HG02678 (cell line): ENCODE measurements at regions not wholly inside any gene's neighbourhood (a gene's known extent, or its start where the extent isn't known, plus 50 kb on each side); places are given as distances from the start of the nearest gene placed in this dataset.
"Not testable (repeated sequence)": the region's sequence is repeated elsewhere in the genome, so short reads cannot be mapped to it uniquely, and the experiment has no call there.

Source experiments
- ATAC-seq: cut with Tn5 transposase; IDR thresholded peaks from one replicate; pipeline ENCODE4 v1.9.1; 2021; ENCODE audit warnings: mild to moderate bottlenecking, moderate library complexity; ENCODE audit not compliant: unreplicated experiment

GRCh38 chr11:38924644-38925043 lies 2326.6 kb upstream of the RAG2 start:
- ATAC-seq = no peak

GRCh38 chr11:38900211-38900610 lies 2302.2 kb upstream of the RAG2 start:
- ATAC-seq = no peak

DNA sequence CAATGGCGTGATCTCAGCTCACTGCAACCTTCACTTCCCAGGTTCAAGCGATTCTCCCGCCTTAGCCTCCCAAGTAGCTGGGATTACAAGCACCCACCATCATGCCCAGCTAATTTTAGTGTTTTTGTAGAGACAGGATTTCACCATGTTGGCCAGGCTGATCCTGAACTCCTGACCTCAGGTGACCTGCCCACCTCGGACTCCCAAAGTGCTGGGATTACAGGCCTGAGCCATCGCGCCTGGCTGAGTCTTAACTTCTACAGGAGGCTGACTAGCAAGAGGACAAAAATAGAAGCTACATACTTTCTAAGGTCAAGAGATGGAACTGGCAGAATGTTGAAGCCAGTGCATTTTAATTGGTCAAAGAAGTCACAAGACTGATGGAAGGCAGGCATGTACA lies 2296.2 kb upstream of the RAG2 start:
- ATAC-seq = not testable (repeated sequence)

DNA sequence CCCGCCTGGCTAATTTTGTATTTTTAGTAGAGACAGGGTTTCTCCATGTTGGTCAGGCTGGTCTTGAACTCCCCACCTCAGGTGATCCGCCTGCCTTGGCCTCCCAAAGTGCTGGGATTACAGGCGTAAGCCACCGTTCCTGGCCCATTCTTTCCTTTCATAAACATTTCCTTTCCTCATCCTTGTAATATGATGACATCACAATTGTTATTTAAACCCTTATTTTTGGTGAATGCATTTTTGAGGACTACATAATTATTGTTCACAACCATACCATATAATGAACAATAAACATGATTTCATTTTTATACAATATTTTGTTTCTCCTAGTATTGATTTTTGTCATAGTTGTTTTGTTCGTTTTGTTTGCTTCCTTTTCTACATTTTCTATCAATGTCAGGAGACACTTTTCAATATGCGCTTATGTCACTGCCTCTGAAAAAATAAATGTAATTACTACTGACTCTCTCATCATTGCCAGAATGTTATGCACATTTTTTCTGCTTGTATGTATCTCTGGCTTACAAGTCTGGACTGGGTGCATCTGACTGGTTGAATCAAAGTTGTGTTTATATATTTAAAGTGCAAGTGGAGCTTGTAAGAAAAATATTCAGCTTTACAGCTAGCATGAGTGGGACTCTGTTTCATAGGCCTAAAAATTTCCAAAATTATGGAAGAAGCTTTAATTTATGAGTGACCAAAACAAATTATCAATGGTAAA lies 2286.3 kb upstream of the RAG2 start:
- no peak for ATAC-seq

- ATAC-seq = no peak
Observed at GRCh38 chr11:38867338-38867737, 2269.3 kb upstream of the RAG2 start.

DNA sequence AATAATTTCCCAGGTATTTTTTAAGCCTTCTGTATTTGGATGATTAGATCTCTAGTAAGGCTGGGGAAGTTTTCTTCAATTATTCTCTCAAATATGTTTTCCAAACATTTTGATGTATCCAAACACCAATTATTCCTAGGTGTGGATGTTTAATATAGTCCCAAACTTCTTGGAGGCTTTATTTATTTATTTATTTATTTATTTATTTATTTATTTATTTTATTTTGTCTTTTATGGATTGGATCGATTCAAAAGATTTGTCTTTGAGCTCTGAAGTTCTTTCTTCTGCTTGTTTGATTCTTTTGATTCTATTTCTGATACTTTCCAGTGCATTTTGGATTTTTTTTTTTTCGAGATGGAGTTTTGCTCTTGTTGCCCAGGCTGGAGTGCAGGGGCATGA lies 2267.9 kb upstream of the RAG2 start:
- no peak for ATAC-seq

DNA sequence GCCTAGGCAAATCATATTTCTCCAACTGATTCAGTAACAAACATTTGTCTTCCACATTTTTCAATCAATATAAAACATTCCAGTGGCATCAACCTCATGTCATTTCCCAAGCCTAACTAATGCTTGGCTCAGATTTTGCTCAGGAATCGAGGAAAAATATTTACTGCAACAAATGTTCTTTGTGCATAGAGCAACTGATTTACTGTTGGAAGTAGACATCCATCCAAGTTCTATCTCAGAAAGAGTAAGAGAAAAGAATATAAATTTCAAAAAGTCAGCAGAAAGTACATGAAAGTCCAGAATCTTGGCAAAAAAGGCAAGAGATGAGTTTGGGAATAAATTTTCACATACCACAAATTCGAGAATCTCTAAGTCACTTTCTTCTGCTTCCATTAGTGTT lies 2245.0 kb upstream of the RAG2 start:
- ATAC-seq = no peak

GRCh38 chr11:38839071-38839470 lies 2241.0 kb upstream of the RAG2 start:
- ATAC-seq = no peak

- no peak for ATAC-seq
Observed at GRCh38 chr11:38835966-38836365, 2237.9 kb upstream of the RAG2 start.

- no peak for ATAC-seq
Observed at GRCh38 chr11:38824573-38824972, 2226.5 kb upstream of the RAG2 start.

GRCh38 chr11:38821786-38822185 lies 2223.8 kb upstream of the RAG2 start:
- not testable (repeated sequence) for ATAC-seq

- ATAC-seq = no peak
Observed at GRCh38 chr11:38819981-38820380, 2221.9 kb upstream of the RAG2 start.

DNA sequence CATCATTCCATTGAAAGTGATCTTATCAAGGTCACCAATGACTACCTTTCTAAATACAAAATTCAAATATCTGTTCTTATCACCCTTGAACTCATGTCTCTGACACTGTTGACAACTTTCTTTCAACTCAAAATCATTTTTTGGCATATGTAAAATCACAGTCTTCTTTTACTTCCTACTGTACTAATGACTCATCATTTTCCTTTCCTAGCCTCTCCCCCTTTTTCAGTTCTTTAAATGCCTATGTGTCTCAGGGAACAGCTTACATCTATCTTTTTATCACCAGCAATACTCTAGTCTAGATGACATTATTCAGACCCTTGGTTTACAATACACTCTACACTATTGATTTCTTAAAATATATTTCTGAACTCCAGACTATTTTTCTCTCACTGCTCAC lies 2220.7 kb upstream of the RAG2 start:
- no peak for ATAC-seq

GRCh38 chr11:38814670-38815069 lies 2216.6 kb upstream of the RAG2 start:
- no peak for ATAC-seq

DNA sequence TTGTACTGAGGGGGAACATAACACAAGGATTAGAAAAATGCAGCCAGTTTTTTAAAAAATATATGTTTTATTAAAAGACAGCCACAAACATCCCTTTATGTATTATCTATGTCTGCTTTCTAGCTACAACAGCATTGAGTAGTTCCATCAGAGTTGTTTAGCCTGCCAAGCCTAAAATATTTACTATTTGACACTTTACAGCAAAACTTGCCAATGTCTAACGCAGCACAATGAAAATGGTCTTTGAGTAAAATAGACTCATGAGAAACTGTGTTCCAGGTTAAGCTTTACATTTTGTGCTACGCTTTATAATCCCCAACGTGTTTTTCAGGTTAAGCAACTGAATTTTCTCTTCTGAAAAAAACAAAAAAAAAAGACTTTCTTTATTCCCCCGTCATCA lies 2211.5 kb upstream of the RAG2 start:
- ATAC-seq = no peak

DNA sequence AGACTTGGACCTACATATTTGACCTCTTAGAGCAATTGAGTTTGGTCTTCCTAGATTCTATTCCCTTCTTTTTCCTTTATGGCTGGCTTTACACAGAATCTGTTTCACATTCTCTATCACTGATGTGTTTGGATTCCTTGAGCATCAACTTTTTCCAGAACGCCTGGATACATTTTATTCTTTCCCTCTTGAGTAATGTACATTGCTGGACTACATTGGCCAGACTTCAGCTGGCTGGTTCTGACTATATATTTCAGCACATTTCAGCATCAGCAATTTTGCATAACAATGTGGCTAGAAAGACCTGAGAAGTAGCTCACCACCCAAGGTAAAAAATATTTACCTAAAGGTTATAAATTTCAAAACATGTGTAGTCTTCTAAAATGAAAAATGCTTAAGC lies 2198.2 kb upstream of the RAG2 start:
- no peak for ATAC-seq

DNA sequence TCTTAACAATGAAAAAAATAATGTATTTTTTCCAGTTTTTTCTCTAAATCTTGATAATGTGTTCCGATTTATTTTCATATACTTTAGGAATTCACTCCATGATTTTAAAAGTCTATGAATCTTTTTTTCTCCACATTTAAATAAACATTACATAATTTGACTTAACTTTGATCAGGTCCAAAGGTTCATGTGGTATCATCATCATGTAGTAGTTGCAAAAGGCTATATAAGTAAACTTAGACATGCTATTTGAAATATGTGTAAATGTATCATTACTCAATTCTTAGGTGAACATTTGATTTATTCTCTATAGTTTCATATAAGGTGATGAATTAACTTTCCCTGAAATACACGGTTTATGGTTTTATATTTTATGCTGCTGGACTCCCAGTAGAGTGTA lies 2197.0 kb upstream of the RAG2 start:
- ATAC-seq = no peak

DNA sequence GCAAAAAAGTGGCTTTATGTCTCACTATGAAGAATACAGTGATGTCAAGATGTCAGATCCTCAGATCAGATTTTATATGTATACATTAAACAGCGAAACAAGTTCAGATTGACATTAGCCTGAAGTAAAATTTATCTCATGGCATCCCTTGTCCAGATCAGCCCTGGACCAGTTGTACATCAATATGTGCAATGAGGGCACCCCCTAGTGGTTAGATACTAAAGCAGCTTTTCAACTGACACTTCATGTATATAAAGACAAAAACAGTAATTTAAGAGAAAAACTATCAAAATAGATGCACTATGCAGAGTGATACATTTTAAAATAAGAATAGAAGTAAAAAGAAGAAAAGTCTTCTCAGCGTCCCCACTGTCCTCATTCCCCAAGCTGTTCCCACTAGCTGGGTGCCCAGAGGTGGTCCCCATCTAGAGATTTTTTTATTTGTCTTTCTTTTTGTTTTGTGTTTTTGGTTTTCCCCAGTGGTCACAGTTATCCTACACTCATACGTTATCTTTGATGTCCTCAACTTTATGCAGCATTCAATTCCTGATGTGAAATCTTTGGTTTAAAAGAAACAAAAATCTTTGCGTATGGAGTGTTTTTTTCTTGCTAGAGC lies 2193.4 kb upstream of the RAG2 start:
- ATAC-seq = peak; percentile 85

- ATAC-seq = no peak
Observed at GRCh38 chr11:38788561-38788960, 2190.5 kb upstream of the RAG2 start.

DNA sequence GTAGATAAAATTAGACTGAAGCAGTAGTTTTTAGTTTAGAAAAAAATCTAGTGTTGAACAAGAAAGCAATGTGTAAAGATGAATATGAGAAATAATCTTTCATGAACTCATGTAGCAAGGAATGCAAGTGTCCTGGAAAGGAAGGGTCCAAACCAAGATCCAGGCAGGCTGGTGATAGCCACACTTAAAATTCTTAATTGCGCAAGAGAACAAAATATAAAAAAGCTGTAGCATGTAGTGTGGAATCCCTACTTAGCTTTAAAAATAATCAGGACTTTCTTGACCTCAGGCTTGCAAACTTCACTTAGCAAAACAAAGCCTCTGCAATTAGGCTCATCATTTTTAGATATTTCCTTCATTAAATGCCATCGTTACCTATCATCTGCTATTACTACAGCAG lies 2186.1 kb upstream of the RAG2 start:
- ATAC-seq = no peak

DNA sequence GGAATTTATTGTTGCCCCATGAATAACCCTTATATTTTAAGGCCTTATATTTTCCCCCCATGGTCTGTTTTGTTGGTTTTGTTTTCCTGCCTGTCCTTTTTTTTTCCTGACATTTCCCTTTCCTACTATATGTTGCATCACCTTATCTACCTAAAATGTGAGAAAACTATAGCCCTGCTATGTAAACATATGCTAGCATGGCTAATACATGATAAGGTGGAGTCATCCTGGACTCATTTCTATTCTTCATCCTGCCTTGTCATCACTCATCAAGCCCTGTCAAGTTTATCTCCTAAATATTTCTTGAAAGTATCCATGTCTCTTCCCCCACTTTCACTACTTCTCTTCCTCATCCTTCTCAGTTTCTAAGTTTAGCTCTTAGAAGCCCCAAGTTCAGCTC lies 2168.8 kb upstream of the RAG2 start:
- ATAC-seq = no peak

DNA sequence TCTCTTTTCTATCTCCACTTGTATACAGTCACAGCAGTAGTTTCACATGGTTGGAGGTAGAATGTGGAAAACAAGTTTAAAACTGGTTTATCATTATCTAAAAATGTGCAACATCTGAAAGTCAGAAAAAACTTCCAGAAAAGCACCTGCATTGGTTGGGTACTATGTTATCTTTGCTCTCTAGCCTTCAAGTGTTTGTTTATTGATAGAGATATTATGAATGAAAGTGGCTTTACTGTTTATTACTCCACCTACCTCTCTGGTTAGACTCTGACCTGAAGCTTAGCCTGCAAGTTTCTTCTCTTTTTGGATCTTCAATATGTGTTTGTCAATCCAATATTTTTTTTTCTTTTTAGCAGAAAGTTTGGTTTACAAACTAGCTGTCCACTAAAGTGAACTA lies 2161.4 kb upstream of the RAG2 start:
- ATAC-seq = no peak

DNA sequence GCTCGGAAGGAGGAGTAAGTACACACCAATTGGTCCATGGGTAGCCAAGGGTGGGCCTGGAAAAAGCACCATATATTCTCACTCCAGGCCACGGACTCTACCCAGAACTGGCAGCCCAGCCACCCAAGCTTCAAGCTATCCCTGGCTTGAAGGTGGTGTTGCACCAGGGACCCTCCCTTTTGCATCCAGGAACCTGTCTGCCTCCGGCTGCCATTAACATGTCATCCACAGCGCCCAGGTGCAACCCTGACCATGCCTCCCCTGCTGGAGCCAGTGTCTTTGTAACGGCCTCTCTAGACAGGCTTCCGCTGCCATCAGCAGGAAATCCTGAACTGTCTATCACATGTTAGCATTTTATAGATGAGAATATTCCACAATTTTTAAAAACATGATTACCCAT lies 2158.5 kb upstream of the RAG2 start:
- ATAC-seq = no peak
